IPS DF 6.9 (cell line): ENCODE measurements at regions not wholly inside any gene's neighbourhood (a gene's known extent, or its start where the extent isn't known, plus 50 kb on each side); places are given as distances from the start of the nearest gene placed in this dataset.
"Not testable (repeated sequence)": the region's sequence is repeated elsewhere in the genome, so short reads cannot be mapped to it uniquely, and the experiment has no call there.

ENCODE experiments used
- DNase-seq: peaks from one replicate; pipeline ENCODE4 v3.0.0-alpha.2; 2013; ENCODE audit warnings: low read depth, low spot score
- H3K27ac ChIP-seq: one replicate; pipeline ENCODE4 v1.5.1; 2013; ENCODE audit warnings: low read length, control low read depth
- H3K27me3 ChIP-seq: 2 replicates; pipeline ENCODE4 v1.6.1; 2013; ENCODE audit warnings: mild to moderate bottlenecking, low read length; ENCODE audit not compliant: control insufficient read depth, insufficient read depth
- H3K36me3 ChIP-seq: 2 replicates; pipeline ENCODE4 v1.6.1; 2013; ENCODE audit warnings: low read length; ENCODE audit not compliant: control insufficient read depth, insufficient read depth
- H3K4me1 ChIP-seq: 2 replicates; pipeline ENCODE4 v1.6.1; 2013; ENCODE audit warnings: low read length; ENCODE audit not compliant: control insufficient read depth, insufficient read depth
- H3K4me3 ChIP-seq: 2 replicates; pipeline ENCODE4 v1.5.1; 2013; ENCODE audit warnings: mild to moderate bottlenecking, low read length
- H3K9me3 ChIP-seq: 2 replicates; pipeline ENCODE4 v1.6.1; 2013; ENCODE audit warnings: low read length, inconsistent platforms; ENCODE audit not compliant: control insufficient read depth, insufficient read depth
- WGBS: extraction: QIAGEN DNeasy Blood & Tissue Kit; methylation state at CpG from one replicate; pipeline ENCODE4 v1.1.7; 2013; ENCODE audit warnings: mixed read lengths, missing lambda C conversion rate; ENCODE audit not compliant: insufficient read length, insufficient coverage; 5-methylcytosine and 5-hydroxymethylcytosine counted together

DNA sequence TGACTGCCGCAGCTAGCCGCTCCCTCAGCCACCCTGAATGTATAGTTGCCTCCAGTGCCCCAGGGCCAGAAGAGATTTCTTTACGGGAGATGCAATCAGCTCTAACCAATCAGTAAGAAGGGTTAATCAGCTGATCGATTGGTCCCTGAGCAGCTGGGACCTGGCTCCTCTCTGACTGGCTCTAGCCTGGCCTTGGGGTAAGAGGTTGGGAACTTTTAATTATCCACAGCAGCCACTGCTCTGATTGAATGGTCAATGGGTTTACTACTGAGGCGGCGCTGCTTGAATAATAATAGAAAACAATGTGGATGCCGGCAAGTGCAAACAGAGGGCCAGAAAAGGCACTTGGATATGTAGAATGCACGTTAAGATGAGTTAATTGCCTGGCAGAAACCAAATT, 99.8 kb downstream of the TFAP2A start:
- WGBS, result no CpG with 5 or more reads among the region's 8 CpGs

DNA sequence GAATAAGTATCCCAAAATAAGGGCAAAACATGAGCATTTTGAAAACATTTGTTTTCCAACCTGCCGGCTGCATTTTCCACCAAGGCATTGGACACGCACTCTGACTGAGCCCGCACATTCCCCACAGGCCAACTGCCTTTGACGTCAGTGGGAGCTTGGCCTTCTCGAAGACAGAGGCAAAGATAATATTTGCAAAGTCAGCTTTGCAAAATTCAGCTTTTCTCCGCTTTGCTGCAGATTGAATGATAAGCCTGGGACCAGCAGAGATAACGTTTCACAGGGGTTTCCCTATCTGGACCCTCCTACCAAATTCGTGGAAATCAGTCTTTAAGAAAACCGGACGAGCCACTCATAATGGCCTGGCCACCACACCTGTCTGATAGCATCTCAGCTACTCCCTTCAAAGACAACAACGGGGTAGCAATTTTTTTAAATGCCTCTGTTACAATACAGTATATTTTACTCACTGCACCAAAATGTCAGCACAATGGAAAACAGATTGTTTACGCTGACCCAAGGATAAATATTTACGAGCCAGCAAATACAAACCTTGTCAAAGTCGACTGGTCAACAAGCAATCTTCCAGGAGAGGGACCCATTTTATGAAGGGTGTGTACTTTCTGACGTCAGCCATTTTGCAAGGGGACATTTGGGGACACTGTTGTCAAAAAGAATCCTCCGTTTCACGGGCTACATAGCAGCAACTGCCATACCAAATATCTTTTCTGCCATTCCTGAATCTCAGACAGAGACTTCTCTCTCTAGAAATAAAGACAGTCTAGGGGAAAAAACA, 100.5 kb downstream of the TFAP2A start:
- no CpG with 5 or more reads among the region's 17 CpGs for WGBS
- no peak overlapping the region for H3K4me3 ChIP-seq
- H3K4me1 ChIP-seq, result peaks cover 4% of the 10 kb centered on the region; the same call in 1 of the 2 replicates
- no peaks in the 10 kb centered on the region for H3K9me3 ChIP-seq
- H3K27ac ChIP-seq, result no peak overlapping the region
- no peaks in the 10 kb centered on the region for H3K36me3 ChIP-seq
- H3K27me3 ChIP-seq, result no peaks in the 10 kb centered on the region
- no peak for DNase-seq

More for the DNA sequence above, 99.8 kb downstream of the TFAP2A start:
- Histone ChIP-seq H3K9me3 (no peaks in the 10 kb centered on the region), H3K4me3 (no peak overlapping the region), H3K36me3 (no peaks in the 10 kb centered on the region), H3K27ac (no peak overlapping the region), H3K4me1 (peaks cover 3% of the 10 kb centered on the region; the same call in 1 of the 2 replicates), H3K27me3 (no peaks in the 10 kb centered on the region)
- DNase-seq, result peak; percentile 35

GRCh38 chr6:10313799-10314162, 101.1 kb downstream of the TFAP2A start:
- Histone ChIP-seq H3K36me3 (no peaks in the 10 kb centered on the region), H3K4me3 (no peak overlapping the region), H3K27me3 (no peaks in the 10 kb centered on the region), H3K27ac (no peak overlapping the region), H3K9me3 (no peaks in the 10 kb centered on the region), H3K4me1 (peaks cover 6% of the 10 kb centered on the region; the same call in 1 of the 2 replicates)
- no peak for DNase-seq
- WGBS, result no CpG with 5 or more reads among the region's 5 CpGs

DNA sequence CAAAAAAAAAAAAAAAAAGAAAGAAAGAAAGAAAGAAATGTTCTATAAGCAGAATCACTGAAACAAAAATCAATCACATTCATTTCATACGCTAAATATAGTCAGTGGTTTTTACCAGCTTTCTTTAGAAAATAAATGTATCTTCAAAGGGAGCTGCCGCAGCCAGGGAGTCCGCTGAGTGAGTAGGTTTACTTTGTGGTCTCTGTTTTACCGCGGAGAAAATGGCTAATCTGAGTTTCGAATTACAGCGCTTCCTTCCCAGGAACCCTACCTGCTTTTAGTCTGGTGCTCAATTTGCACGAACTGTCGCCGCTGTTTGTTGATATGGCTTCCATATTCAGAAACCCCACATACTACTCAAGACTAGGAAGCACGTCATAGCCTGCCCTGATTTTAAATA, 102.4 kb downstream of the TFAP2A start:
- Histone ChIP-seq H3K9me3 (no peaks in the 10 kb centered on the region), H3K27ac (no peak overlapping the region), H3K4me3 (no peak overlapping the region), H3K36me3 (no peaks in the 10 kb centered on the region), H3K27me3 (no peaks in the 10 kb centered on the region), H3K4me1 (peaks cover 6% of the 10 kb centered on the region; the same call in 1 of the 2 replicates)
- DNase-seq, result no peak
- no CpG with 5 or more reads among the region's 11 CpGs for WGBS

GRCh38 chr6:10311546-10312405, 103.1 kb downstream of the TFAP2A start:
- not testable (repeated sequence) for H3K27me3 ChIP-seq, H3K9me3 ChIP-seq, H3K4me1 ChIP-seq, DNase-seq, H3K4me3 ChIP-seq, H3K27ac ChIP-seq, H3K36me3 ChIP-seq
- no CpG with 5 or more reads among the region's 14 CpGs for WGBS

- Histone ChIP-seq H3K4me1 (peaks cover 8% of the 10 kb centered on the region), H3K27me3 (no peaks in the 10 kb centered on the region), H3K9me3 (no peaks in the 10 kb centered on the region), H3K4me3 (no peak overlapping the region), H3K36me3 (no peaks in the 10 kb centered on the region), H3K27ac (no peak overlapping the region)
- no peak for DNase-seq
- no CpG with 5 or more reads among the region's 10 CpGs for WGBS
Observed at GRCh38 chr6:10310826-10311225, 104.0 kb downstream of the TFAP2A start.

DNA sequence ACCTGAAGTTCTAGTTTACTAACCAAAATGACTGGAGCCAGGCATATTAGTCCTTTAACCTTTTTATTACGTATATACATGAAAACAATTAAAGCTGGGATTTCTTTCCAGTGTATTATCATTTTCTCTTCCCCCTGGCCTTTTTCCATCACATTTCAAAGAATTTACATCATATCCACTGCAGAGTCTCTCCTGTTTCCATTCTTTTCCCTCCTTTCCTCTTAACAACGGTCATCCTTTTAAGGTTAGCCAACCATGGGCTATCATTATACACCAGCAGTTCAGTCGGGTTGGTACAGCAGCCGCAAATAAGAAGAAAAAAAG, 104.6 kb downstream of the TFAP2A start:
- Histone ChIP-seq H3K9me3 (no peaks in the 10 kb centered on the region), H3K4me1 (peaks cover 8% of the 10 kb centered on the region), H3K36me3 (no peaks in the 10 kb centered on the region), H3K27me3 (no peaks in the 10 kb centered on the region), H3K4me3 (no peak overlapping the region), H3K27ac (no peak overlapping the region)
- no CpG with 5 or more reads among the region's 4 CpGs for WGBS
- no peak for DNase-seq

GRCh38 chr6:10309457-10310329, 105.2 kb downstream of the TFAP2A start:
- H3K4me3 ChIP-seq, result no peak overlapping the region
- H3K27ac ChIP-seq, result no peak overlapping the region
- WGBS, result no CpG with 5 or more reads among the region's 7 CpGs
- DNase-seq, result no peak
- H3K36me3 ChIP-seq, result no peaks in the 10 kb centered on the region
- peaks cover 8% of the 10 kb centered on the region for H3K4me1 ChIP-seq
- no peaks in the 10 kb centered on the region for H3K27me3 ChIP-seq
- H3K9me3 ChIP-seq, result no peaks in the 10 kb centered on the region

GRCh38 chr6:10307476-10307875, 107.4 kb downstream of the TFAP2A start:
- H3K27ac ChIP-seq, result no peak overlapping the region
- no peaks in the 10 kb centered on the region for H3K27me3 ChIP-seq
- no peak for DNase-seq
- no peak overlapping the region for H3K4me3 ChIP-seq
- peaks cover 8% of the 10 kb centered on the region for H3K4me1 ChIP-seq
- no peaks in the 10 kb centered on the region for H3K36me3 ChIP-seq
- H3K9me3 ChIP-seq, result no peaks in the 10 kb centered on the region
- WGBS, result no CpG with 5 or more reads among the region's 3 CpGs

- Histone ChIP-seq H3K27me3 (no peaks in the 10 kb centered on the region), H3K4me3 (no peak overlapping the region), H3K27ac (no peak overlapping the region), H3K4me1 (peaks cover 8% of the 10 kb centered on the region), H3K9me3 (no peaks in the 10 kb centered on the region), H3K36me3 (no peaks in the 10 kb centered on the region)
- DNase-seq, result no peak
- no CpG with 5 or more reads among the region's 7 CpGs for WGBS
Observed at GRCh38 chr6:10307028-10307427, 107.8 kb downstream of the TFAP2A start.
